ENCODE measurements at regions not wholly inside any gene's neighbourhood (a gene's known extent, or its start where the extent isn't known, plus 50 kb on each side); places are given as distances from the start of the nearest gene placed in this dataset.

DNA sequence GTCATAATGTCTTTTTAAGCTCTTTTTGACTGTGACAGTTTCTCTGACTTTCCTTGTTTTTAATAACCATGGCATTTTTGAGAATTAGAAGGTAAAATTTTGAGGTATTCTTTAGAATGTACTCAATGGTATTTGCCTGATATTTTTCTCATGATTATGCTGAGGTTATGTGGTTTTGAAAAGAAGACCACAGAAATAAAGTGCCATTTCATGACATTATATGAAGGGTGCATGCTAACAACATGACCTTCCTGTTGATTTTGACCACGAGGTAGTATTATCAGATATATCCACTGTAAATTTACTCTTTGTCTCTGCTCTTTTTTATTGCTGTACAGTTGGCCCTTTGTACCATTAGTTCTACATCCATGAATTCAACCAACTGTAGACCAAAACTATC, 1418.5 kb downstream of the PLA2G4A start:
- TF ChIP-seq, protein P1, sequence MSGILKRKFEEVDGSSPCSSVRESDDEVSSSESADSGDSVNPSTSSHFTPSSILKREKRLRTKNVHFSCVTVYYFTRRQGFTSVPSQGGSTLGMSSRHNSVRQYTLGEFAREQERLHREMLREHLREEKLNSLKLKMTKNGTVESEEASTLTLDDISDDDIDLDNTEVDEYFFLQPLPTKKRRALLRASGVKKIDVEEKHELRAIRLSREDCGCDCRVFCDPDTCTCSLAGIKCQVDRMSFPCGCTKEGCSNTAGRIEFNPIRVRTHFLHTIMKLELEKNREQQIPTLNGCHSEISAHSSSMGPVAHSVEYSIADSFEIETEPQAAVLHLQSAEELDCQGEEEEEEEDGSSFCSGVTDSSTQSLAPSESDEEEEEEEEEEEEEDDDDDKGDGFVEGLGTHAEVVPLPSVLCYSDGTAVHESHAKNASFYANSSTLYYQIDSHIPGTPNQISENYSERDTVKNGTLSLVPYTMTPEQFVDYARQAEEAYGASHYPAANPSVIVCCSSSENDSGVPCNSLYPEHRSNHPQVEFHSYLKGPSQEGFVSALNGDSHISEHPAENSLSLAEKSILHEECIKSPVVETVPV (CRISPR knock-in tag; IDR thresholded peaks at IDR 0.05), result no peak
- TF ChIP-seq RARB (CRISPR knock-in tag; IDR thresholded peaks at IDR 0.05) (no peak), ZNF8 (CRISPR knock-in tag; IDR thresholded peaks at IDR 0.05) (no peak), ZNF70 (CRISPR knock-in tag; IDR thresholded peaks at IDR 0.05) (no peak), OSR1 (CRISPR knock-in tag; IDR thresholded peaks at IDR 0.05) (no peak), ZFP30 (CRISPR knock-in tag; IDR thresholded peaks at IDR 0.05) (no peak)
- TF ChIP-seq, protein P2, sequence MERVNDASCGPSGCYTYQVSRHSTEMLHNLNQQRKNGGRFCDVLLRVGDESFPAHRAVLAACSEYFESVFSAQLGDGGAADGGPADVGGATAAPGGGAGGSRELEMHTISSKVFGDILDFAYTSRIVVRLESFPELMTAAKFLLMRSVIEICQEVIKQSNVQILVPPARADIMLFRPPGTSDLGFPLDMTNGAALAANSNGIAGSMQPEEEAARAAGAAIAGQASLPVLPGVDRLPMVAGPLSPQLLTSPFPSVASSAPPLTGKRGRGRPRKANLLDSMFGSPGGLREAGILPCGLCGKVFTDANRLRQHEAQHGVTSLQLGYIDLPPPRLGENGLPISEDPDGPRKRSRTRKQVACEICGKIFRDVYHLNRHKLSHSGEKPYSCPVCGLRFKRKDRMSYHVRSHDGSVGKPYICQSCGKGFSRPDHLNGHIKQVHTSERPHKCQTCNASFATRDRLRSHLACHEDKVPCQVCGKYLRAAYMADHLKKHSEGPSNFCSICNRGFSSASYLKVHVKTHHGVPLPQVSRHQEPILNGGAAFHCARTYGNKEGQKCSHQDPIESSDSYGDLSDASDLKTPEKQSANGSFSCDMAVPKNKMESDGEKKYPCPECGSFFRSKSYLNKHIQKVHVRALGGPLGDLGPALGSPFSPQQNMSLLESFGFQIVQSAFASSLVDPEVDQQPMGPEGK (CRISPR knock-in tag; IDR thresholded peaks at IDR 0.05; ENCODE audit: borderline replicate concordance), result no peak
- TF ChIP-seq, protein P3, sequence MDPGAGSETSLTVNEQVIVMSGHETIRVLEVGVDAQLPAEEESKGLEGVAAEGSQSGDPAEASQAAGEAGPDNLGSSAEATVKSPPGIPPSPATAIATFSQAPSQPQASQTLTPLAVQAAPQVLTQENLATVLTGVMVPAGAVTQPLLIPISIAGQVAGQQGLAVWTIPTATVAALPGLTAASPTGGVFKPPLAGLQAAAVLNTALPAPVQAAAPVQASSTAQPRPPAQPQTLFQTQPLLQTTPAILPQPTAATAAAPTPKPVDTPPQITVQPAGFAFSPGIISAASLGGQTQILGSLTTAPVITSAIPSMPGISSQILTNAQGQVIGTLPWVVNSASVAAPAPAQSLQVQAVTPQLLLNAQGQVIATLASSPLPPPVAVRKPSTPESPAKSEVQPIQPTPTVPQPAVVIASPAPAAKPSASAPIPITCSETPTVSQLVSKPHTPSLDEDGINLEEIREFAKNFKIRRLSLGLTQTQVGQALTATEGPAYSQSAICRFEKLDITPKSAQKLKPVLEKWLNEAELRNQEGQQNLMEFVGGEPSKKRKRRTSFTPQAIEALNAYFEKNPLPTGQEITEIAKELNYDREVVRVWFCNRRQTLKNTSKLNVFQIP (CRISPR knock-in tag; IDR thresholded peaks at IDR 0.05; ENCODE audit: borderline replicate concordance, low read depth), result no peak
- TF ChIP-seq, protein P4, sequence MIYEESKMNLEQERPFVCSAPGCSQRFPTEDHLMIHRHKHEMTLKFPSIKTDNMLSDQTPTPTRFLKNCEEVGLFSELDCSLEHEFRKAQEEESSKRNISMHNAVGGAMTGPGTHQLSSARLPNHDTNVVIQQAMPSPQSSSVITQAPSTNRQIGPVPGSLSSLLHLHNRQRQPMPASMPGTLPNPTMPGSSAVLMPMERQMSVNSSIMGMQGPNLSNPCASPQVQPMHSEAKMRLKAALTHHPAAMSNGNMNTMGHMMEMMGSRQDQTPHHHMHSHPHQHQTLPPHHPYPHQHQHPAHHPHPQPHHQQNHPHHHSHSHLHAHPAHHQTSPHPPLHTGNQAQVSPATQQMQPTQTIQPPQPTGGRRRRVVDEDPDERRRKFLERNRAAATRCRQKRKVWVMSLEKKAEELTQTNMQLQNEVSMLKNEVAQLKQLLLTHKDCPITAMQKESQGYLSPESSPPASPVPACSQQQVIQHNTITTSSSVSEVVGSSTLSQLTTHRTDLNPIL (CRISPR knock-in tag; IDR thresholded peaks at IDR 0.05; ENCODE audit: low read depth), result no peak

Measured in SK-N-SH treated with all-trans-retinoic acid at 6 μM for 48 hours (cell line).